B cell (primary cell): ENCODE measurements at regions not wholly inside any gene's neighbourhood (a gene's known extent, or its start where the extent isn't known, plus 50 kb on each side); places are given as distances from the start of the nearest gene placed in this dataset.

Experiments used
- ATAC-seq: fragments of 200-7000 bp; cut with Tn5 transposase; one replicate; pipeline ENCODE4 v1.10.0; 2021; ENCODE audit warnings: low read depth, mild to moderate bottlenecking, moderate number of reproducible peaks, moderate library complexity
- CTCF ChIA-PET: fragments of 350-600 bp; sonication (Branson Sonifier 250); formaldehyde crosslinking; loops from one replicate; lab custom pipeline; 2021; ENCODE audit warnings: antibody characterized with exemption, inconsistent platforms; lab: Charles Lee
- POLR2A ChIA-PET: fragments of 350-600 bp; sonication (Branson Sonifier 250); formaldehyde crosslinking; loops from one replicate; lab custom pipeline; 2021; ENCODE audit warnings: antibody characterized with exemption; lab: Charles Lee
- DNase-seq: peaks from one replicate; pipeline ENCODE4 v3.0.0; 2013
- H2AFZ ChIP-seq: 2 replicates; pipeline ENCODE4 v1.6.1; 2012; ENCODE audit warnings: mild to moderate bottlenecking, low read depth, low read length; ENCODE audit not compliant: insufficient read depth, poor library complexity, severe bottlenecking
- H3K27ac ChIP-seq, 2 donors: 1 replicate in 1 of 2; 2 replicates in 1 of 2; pipeline ENCODE4 v1.5.1; 2012 to 2013; ENCODE audit warnings: low read length in 2 of 2, mild to moderate bottlenecking in 2 of 2, moderate library complexity in 1 of 2
- H3K27me3 ChIP-seq, 4 experiments: fragments of 200-600 bp in 1 of 4; sonication (generic) in 1 of 4; replicated peaks in 1 of 4; 1 replicate in 2 of 4; 2 replicates in 2 of 4; pipeline versions ENCODE4 v1.6.1 to v1.7.0; 2013 to 2016; ENCODE audit warnings: low read length in 3 of 4, mild to moderate bottlenecking in 2 of 4, mixed read lengths in 1 of 4, moderate library complexity in 1 of 4; ENCODE audit not compliant: insufficient read depth in 4 of 4, control insufficient read depth in 3 of 4; ENCODE audit errors: control extremely low read depth in 1 of 4
- H3K36me3 ChIP-seq, 2 experiments: replicated peaks in 1 of 2; 1 replicate in 1 of 2; 2 replicates in 1 of 2; pipeline versions ENCODE4 v1.6.1 to v1.7.1; 2013; ENCODE audit warnings: low read length in 1 of 2; ENCODE audit not compliant: insufficient read depth in 2 of 2, control insufficient read depth in 1 of 2; ENCODE audit errors: control extremely low read depth in 1 of 2, extremely low read depth in 1 of 2
- H3K4me1 ChIP-seq, 2 donors: fragments of 200-600 bp in 1 of 2; sonication (generic) in 1 of 2; 1 replicate in 1 of 2; 2 replicates in 1 of 2; pipeline versions ENCODE4 v1.5.1 to v1.6.1; 2013 to 2017; ENCODE audit warnings: low read length in 2 of 2; ENCODE audit not compliant: control insufficient read depth in 2 of 2, insufficient read depth in 2 of 2
- H3K4me2 ChIP-seq: replicated peaks from 2 replicates; pipeline ENCODE3; 2012; ENCODE audit warnings: mild to moderate bottlenecking, low read depth, low read length; ENCODE audit not compliant: poor library complexity, severe bottlenecking
- H3K4me3 ChIP-seq, 5 experiments: fragments of 200-600 bp in 1 of 5; sonication (generic) in 1 of 5; 1 replicate in 3 of 5; 2 replicates in 2 of 5; pipeline versions ENCODE4 v1.5.1 to v1.7.0; 2011 to 2016; ENCODE audit warnings: low read length in 4 of 5, mild to moderate bottlenecking in 4 of 5, low read depth in 2 of 5, control low read depth in 1 of 5, moderate library complexity in 1 of 5; ENCODE audit not compliant: insufficient read depth in 1 of 5; ENCODE audit errors: control extremely low read depth in 1 of 5, extremely low read depth in 1 of 5
- H3K79me2 ChIP-seq: fragments of 200-600 bp; sonication (generic); one replicate; pipeline ENCODE4 v1.6.0; 2016; ENCODE audit warnings: low read length; ENCODE audit not compliant: control insufficient read depth, insufficient read depth
- H3K9ac ChIP-seq: fragments of 200-600 bp; sonication (generic); 2 replicates; pipeline ENCODE4 v1.6.1; 2017; ENCODE audit warnings: mild to moderate bottlenecking, low read length, moderate library complexity
- H3K9me3 ChIP-seq, 3 donors: one replicate each; pipeline versions ENCODE4 v1.6.1 to v1.7.1; 2013; ENCODE audit warnings: low read length in 2 of 3; ENCODE audit not compliant: control insufficient read depth in 2 of 3, insufficient read depth in 1 of 3; ENCODE audit errors: control extremely low read depth in 1 of 3
- H4K20me1 ChIP-seq: 2 replicates; pipeline ENCODE4 v1.6.0; 2012; ENCODE audit warnings: mild to moderate bottlenecking, low read length; ENCODE audit not compliant: insufficient read depth, control insufficient read depth, poor library complexity, severe bottlenecking
- H3K27ac Mint-ChIP-seq: one replicate; pipeline ENCODE4 v1.8.0; 2021; ENCODE audit warnings: mixed read lengths
- H3K27me3 Mint-ChIP-seq: one replicate; pipeline ENCODE4 v1.8.0; 2021; ENCODE audit warnings: mixed read lengths
- H3K4me1 Mint-ChIP-seq: one replicate; pipeline ENCODE4 v1.8.0; 2021; ENCODE audit warnings: mixed read lengths
- H3K4me3 Mint-ChIP-seq: one replicate; pipeline ENCODE4 v1.8.0; 2021; ENCODE audit warnings: mixed read lengths
- H3K9me3 Mint-ChIP-seq: one replicate; pipeline ENCODE4 v1.8.0; 2022; ENCODE audit warnings: mixed read lengths; ENCODE audit not compliant: insufficient read depth
- EZH2 ChIP-seq: IDR thresholded peaks from 2 replicates; pipeline ENCODE4 v1.6.1; 2012; ENCODE audit warnings: borderline replicate concordance, low read depth, mild to moderate bottlenecking, moderate library complexity, low read length; ENCODE audit not compliant: insufficient read depth, poor library complexity, severe bottlenecking
- WGBS: methylation state at CpG from one replicate; pipeline ENCODE4 v1.1.5; 2013; ENCODE audit warnings: missing lambda C conversion rate; ENCODE audit not compliant: insufficient coverage; 5-methylcytosine and 5-hydroxymethylcytosine counted together
- intact Hi-C: fragments of 100-400 bp; cut with micrococcal nuclease; formaldehyde crosslinking; loops from one replicate; pipeline ENCODE4 v1.10.0; 2022
- TF ChIP-seq, protein P1 (sequence below): fragments of 200-600 bp; IDR thresholded peaks from one replicate; pipeline ENCODE4 v1.8.0; 2022; ENCODE audit warnings: antibody characterized with exemption, mild to moderate bottlenecking

DNA sequence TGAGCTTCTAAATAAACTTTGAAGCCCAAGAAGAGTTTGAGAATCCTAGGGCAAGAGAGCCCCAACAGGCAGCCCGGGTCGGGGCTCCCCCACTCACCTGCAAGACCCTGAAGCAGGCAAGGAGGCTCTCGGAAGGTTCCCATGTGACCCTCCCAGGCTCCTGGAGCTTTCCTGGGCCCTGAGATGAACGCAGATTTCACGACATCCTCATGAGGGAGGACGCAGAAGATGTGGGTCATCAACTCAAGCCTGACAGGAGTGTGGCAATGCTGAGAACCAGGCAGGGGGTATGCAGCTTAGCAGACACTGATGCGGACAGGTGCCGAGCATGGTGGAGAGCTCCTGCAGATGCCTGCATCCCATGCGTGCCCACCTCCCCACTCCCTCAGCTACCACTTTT, 184.5 kb upstream of the SLC24A3 start:
- no peaks in the 10 kb centered on the region for H3K4me1 ChIP-seq
- Mint-ChIP-seq H3K27me3 (peaks cover 13% of the 10 kb centered on the region), H3K4me3 (no peak overlapping the region), H3K27ac (no peak overlapping the region), H3K4me1 (peaks cover 2% of the 10 kb centered on the region), H3K9me3 (no peaks in the 10 kb centered on the region)
- no peaks in the 10 kb centered on the region for H3K27me3 ChIP-seq
- no peak overlapping the region for H2AFZ ChIP-seq
- H3K9ac ChIP-seq, result no peak overlapping the region
- intact Hi-C loops, result no loop called here
- H3K9me3 ChIP-seq, result no peaks in the 10 kb centered on the region
- no peaks in the 10 kb centered on the region for H3K36me3 ChIP-seq
- no peaks in the 10 kb centered on the region for H4K20me1 ChIP-seq
- H3K4me3 ChIP-seq, result no peak overlapping the region
- DNase-seq (no peak), ATAC-seq (no peak)
- no peaks in the 10 kb centered on the region for H3K79me2 ChIP-seq
- TF ChIP-seq EZH2, result no peak
- TF ChIP-seq, protein P1, sequence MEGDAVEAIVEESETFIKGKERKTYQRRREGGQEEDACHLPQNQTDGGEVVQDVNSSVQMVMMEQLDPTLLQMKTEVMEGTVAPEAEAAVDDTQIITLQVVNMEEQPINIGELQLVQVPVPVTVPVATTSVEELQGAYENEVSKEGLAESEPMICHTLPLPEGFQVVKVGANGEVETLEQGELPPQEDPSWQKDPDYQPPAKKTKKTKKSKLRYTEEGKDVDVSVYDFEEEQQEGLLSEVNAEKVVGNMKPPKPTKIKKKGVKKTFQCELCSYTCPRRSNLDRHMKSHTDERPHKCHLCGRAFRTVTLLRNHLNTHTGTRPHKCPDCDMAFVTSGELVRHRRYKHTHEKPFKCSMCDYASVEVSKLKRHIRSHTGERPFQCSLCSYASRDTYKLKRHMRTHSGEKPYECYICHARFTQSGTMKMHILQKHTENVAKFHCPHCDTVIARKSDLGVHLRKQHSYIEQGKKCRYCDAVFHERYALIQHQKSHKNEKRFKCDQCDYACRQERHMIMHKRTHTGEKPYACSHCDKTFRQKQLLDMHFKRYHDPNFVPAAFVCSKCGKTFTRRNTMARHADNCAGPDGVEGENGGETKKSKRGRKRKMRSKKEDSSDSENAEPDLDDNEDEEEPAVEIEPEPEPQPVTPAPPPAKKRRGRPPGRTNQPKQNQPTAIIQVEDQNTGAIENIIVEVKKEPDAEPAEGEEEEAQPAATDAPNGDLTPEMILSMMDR, result no peak
- POLR2A ChIA-PET, result no interaction called here
- WGBS, result 92% methylated on average over 8 of the region's 9 CpGs
- CTCF ChIA-PET, result interaction anchor here (1.0 kb wide), 1 partner anchor 396 kb away, joined by 4 read pairs; no protein-coding TSS in a partner anchor
- no peak overlapping the region for H3K4me2 ChIP-seq
- no peak overlapping the region for H3K27ac ChIP-seq

DNA sequence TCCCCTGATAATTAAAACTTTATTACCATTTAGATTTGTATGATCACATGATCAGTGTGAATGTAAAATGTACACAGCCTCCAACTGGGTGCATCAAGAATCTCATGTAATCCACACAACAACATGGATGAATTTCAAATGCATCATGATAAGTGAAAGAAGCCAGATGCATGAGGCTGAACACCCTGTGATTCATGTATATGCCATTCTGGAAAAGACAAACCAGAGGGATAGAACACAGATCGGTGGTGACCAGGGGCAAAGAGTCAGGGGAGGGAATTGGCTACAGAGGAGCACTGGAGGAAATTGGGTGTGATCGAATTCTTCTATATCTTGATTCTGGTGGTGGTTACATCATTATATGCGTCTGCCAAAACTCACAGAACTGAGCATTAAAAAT, 170.7 kb upstream of the SLC24A3 start:
- Histone ChIP-seq H3K4me2 (no peak overlapping the region), H3K4me3 (no peak overlapping the region), H3K27me3 (no peaks in the 10 kb centered on the region), H3K9me3 (no peaks in the 10 kb centered on the region), H3K9ac (no peak overlapping the region), H3K27ac (no peak overlapping the region), H3K4me1 (no peaks in the 10 kb centered on the region), H3K36me3 (no peaks in the 10 kb centered on the region), H4K20me1 (no peaks in the 10 kb centered on the region), H2AFZ (no peak overlapping the region), H3K79me2 (no peaks in the 10 kb centered on the region)
- TF ChIP-seq EZH2, result no peak
- TF ChIP-seq, protein P1, result no peak
- H3K9me3 Mint-ChIP-seq, result no peaks in the 10 kb centered on the region
- H3K4me1 Mint-ChIP-seq, result no peaks in the 10 kb centered on the region
- no peak for ATAC-seq
- no peak overlapping the region for H3K27ac Mint-ChIP-seq
- H3K27me3 Mint-ChIP-seq, result peaks cover 7% of the 10 kb centered on the region
- ChIA-PET CTCF (no interaction called here), POLR2A (no interaction called here)
- no peak for DNase-seq
- intact Hi-C loops, result no loop called here
- H3K4me3 Mint-ChIP-seq, result no peak overlapping the region
- WGBS, result 100% methylated on average over 1 of the region's 3 CpGs
